ENCODE measurements at regions not wholly inside any gene's neighbourhood (a gene's known extent, or its start where the extent isn't known, plus 50 kb on each side); places are given as distances from the start of the nearest gene placed in this dataset.
"Not testable (repeated sequence)": the region's sequence is repeated elsewhere in the genome, so short reads cannot be mapped to it uniquely, and the experiment has no call there.

GRCh38 chr21:5128261-5128660, 5393.1 kb upstream of the TPTE start:
- DNase-seq (ENCODE audit: low read depth in 2 of 2), result peak; percentile 94 to 97

GRCh38 chr21:5133824-5134223, 5387.6 kb upstream of the TPTE start:
- not testable (repeated sequence) for DNase-seq (ENCODE audit: low read depth in 2 of 2)

GRCh38 chr21:5136406-5136805, 5385.0 kb upstream of the TPTE start:
- DNase-seq (ENCODE audit: low read depth in 2 of 2), result not testable (repeated sequence)

- not testable (repeated sequence) for DNase-seq (ENCODE audit: low read depth in 2 of 2)
Observed at GRCh38 chr21:5137006-5137405, 5384.4 kb upstream of the TPTE start.

GRCh38 chr21:5138687-5139086, 5382.7 kb upstream of the TPTE start:
- not testable (repeated sequence) for DNase-seq (ENCODE audit: low read depth in 2 of 2)

GRCh38 chr21:5139528-5139927, 5381.9 kb upstream of the TPTE start:
- DNase-seq (ENCODE audit: low read depth in 2 of 2), result not testable (repeated sequence)

GRCh38 chr21:5143011-5143410, 5378.4 kb upstream of the TPTE start:
- not testable (repeated sequence) for DNase-seq (ENCODE audit: low read depth in 2 of 2)

GRCh38 chr21:5144731-5145130, 5376.7 kb upstream of the TPTE start:
- not testable (repeated sequence) for DNase-seq (ENCODE audit: low read depth in 2 of 2)

GRCh38 chr21:5147685-5148084, 5373.7 kb upstream of the TPTE start:
- not testable (repeated sequence) for DNase-seq (ENCODE audit: low read depth in 2 of 2)

- not testable (repeated sequence) for DNase-seq (ENCODE audit: low read depth in 2 of 2)
Observed at GRCh38 chr21:5149222-5149621, 5372.2 kb upstream of the TPTE start.

- DNase-seq (ENCODE audit: low read depth in 2 of 2), result not testable (repeated sequence)
Observed at GRCh38 chr21:5153842-5154640, 5367.3 kb upstream of the TPTE start.

GRCh38 chr21:5154641-5154982, 5366.8 kb upstream of the TPTE start:
- DNase-seq (ENCODE audit: low read depth in 2 of 2), result peak; percentile 60 to 68

- DNase-seq (ENCODE audit: low read depth in 2 of 2), result not testable (repeated sequence)
Observed at GRCh38 chr21:5162693-5163574, 5358.4 kb upstream of the TPTE start.

- not testable (repeated sequence) for DNase-seq (ENCODE audit: low read depth in 2 of 2)
Observed at GRCh38 chr21:5165829-5166228, 5355.6 kb upstream of the TPTE start.

Measured in activated CD4-positive, alpha-beta T cell treated with anti-CD3 and anti-CD28 coated beads for 24 hours (primary cell).